ENCODE measurements at regions not wholly inside any gene's neighbourhood (a gene's known extent, or its start where the extent isn't known, plus 50 kb on each side); places are given as distances from the start of the nearest gene placed in this dataset.
"Not testable (repeated sequence)": the region's sequence is repeated elsewhere in the genome, so short reads cannot be mapped to it uniquely, and the experiment has no call there.

GRCh38 chr15:77870195-77871065 lies 207.1 kb downstream of the TBC1D2B start:
- Histone ChIP-seq H3K4me1 (ENCODE audit: control insufficient read depth, insufficient read depth, low read length) (no peaks in the 10 kb centered on the region), H3K9me3 (ENCODE audit: control insufficient read depth, insufficient read depth, low read length) (no peaks in the 10 kb centered on the region), H3K9ac (ENCODE audit: low read depth, low read length) (no peak overlapping the region), H3K27me3 (ENCODE audit: control insufficient read depth, insufficient read depth, low read length) (no peaks in the 10 kb centered on the region), H3K4me3 (ENCODE audit: low read depth, low read length) (no peak overlapping the region), H3K27ac (ENCODE audit: low read depth, low read length) (no peak overlapping the region), H3K36me3 (ENCODE audit: control insufficient read depth, insufficient read depth, low read length) (no peaks in the 10 kb centered on the region)

DNA sequence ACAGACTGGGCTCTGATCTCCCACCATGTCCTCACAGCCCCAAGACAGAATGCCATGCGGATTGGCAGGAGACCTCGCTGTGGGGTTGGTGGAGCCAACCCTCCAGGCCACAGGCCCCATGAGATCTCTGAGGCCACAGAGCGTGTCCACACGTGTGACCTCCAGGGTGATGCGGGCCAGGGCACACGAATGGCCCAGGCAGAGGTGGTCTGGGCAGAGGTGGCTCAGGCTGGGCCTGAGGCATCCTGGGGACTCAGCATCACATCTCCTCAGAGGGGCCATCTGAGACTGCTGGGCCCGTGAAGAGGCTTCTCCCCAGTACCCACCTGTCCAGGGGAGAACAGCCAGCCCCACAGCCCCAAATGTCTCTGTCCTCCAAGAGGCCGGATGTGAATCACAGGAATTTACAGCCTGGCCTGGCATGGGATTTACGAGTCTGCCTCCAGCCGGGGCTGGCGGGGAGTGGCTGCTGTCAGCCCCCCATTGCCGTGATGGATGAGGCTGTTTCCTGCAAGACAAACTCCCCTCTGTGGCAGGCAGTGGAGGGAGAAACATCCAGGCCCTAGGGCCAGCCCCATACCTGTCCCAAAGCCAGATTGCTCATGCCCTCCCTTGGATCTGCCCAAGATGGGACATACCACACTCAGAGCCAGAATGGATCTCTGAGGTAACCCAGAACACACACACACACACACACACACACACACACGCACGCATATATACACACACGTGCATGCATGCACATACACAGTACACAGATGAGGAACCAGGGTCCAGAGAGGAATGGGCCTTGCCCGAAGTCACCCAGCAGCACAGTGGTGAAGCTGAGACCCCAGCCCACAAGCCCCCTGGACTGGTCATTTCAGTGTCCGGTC lies 208.3 kb downstream of the TBC1D2B start:
- H3K36me3 ChIP-seq (ENCODE audit: control insufficient read depth, insufficient read depth, low read length), result no peaks in the 10 kb centered on the region
- H3K9me3 ChIP-seq (ENCODE audit: control insufficient read depth, insufficient read depth, low read length), result no peaks in the 10 kb centered on the region
- no peak overlapping the region for H3K27ac ChIP-seq (ENCODE audit: low read depth, low read length)
- H3K9ac ChIP-seq (ENCODE audit: low read depth, low read length), result no peak overlapping the region
- H3K4me1 ChIP-seq (ENCODE audit: control insufficient read depth, insufficient read depth, low read length), result no peaks in the 10 kb centered on the region
- H3K4me3 ChIP-seq (ENCODE audit: low read depth, low read length), result no peak overlapping the region
- no peaks in the 10 kb centered on the region for H3K27me3 ChIP-seq (ENCODE audit: control insufficient read depth, insufficient read depth, low read length)

GRCh38 chr15:77868048-77868629 lies 209.4 kb downstream of the TBC1D2B start:
- not testable (repeated sequence) for H3K4me1 ChIP-seq (ENCODE audit: control insufficient read depth, insufficient read depth, low read length); H3K27me3 ChIP-seq (ENCODE audit: control insufficient read depth, insufficient read depth, low read length); H3K36me3 ChIP-seq (ENCODE audit: control insufficient read depth, insufficient read depth, low read length); H3K9ac ChIP-seq (ENCODE audit: low read depth, low read length); H3K9me3 ChIP-seq (ENCODE audit: control insufficient read depth, insufficient read depth, low read length); H3K27ac ChIP-seq (ENCODE audit: low read depth, low read length); H3K4me3 ChIP-seq (ENCODE audit: low read depth, low read length)

DNA sequence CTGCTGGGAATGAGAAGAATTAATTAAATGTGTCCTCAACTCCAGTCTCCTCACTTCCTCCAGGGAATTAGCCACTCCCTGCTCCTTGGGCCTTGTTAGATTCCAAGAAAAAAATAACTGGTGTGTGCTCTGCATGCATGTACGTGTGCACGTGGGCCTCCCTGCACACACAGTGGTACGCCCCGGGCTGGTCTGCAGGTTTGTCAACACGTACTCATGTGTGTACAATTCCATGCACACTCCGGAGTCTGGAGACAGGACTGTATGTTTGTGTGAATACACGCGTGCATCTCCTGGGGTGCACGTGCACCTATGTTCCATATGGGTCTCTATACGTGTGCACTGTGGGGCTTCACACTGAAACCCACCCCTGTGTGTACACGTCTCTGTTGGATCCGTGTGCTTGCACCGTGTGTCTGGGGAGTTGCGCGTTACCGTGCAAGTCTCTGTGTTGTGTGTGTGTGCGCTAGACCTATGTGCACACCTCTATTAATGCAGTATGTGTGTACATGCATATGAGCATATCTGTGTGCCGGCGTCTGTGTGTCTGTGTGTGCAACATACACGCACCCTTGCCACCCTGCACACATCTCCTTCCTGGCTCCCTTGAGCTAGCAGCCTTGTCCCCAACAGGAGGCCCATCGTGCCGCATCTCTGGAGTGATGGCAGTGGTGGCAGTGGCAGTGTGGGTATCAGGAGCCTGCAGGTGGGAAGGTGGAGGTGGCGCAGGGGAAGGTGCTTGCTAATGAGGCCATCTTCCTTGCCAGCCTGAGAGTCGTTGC lies 210.1 kb downstream of the TBC1D2B start:
- H3K9me3 ChIP-seq (ENCODE audit: control insufficient read depth, insufficient read depth, low read length), result no peaks in the 10 kb centered on the region
- no peaks in the 10 kb centered on the region for H3K4me1 ChIP-seq (ENCODE audit: control insufficient read depth, insufficient read depth, low read length)
- no peak overlapping the region for H3K4me3 ChIP-seq (ENCODE audit: low read depth, low read length)
- no peak overlapping the region for H3K9ac ChIP-seq (ENCODE audit: low read depth, low read length)
- H3K36me3 ChIP-seq (ENCODE audit: control insufficient read depth, insufficient read depth, low read length), result no peaks in the 10 kb centered on the region
- no peaks in the 10 kb centered on the region for H3K27me3 ChIP-seq (ENCODE audit: control insufficient read depth, insufficient read depth, low read length)
- H3K27ac ChIP-seq (ENCODE audit: low read depth, low read length), result no peak overlapping the region

- Histone ChIP-seq H3K9ac (ENCODE audit: low read depth, low read length) (no peak overlapping the region), H3K9me3 (ENCODE audit: control insufficient read depth, insufficient read depth, low read length) (no peaks in the 10 kb centered on the region), H3K27ac (ENCODE audit: low read depth, low read length) (no peak overlapping the region), H3K4me3 (ENCODE audit: low read depth, low read length) (no peak overlapping the region), H3K27me3 (ENCODE audit: control insufficient read depth, insufficient read depth, low read length) (no peaks in the 10 kb centered on the region), H3K36me3 (ENCODE audit: control insufficient read depth, insufficient read depth, low read length) (no peaks in the 10 kb centered on the region), H3K4me1 (ENCODE audit: control insufficient read depth, insufficient read depth, low read length) (no peaks in the 10 kb centered on the region)
Observed at GRCh38 chr15:77866596-77867125, 210.8 kb downstream of the TBC1D2B start.

- Histone ChIP-seq H3K9me3 (ENCODE audit: control insufficient read depth, insufficient read depth, low read length) (no peaks in the 10 kb centered on the region), H3K4me1 (ENCODE audit: control insufficient read depth, insufficient read depth, low read length) (no peaks in the 10 kb centered on the region), H3K9ac (ENCODE audit: low read depth, low read length) (no peak overlapping the region), H3K36me3 (ENCODE audit: control insufficient read depth, insufficient read depth, low read length) (no peaks in the 10 kb centered on the region), H3K27ac (ENCODE audit: low read depth, low read length) (no peak overlapping the region), H3K27me3 (ENCODE audit: control insufficient read depth, insufficient read depth, low read length) (no peaks in the 10 kb centered on the region), H3K4me3 (ENCODE audit: low read depth, low read length) (no peak overlapping the region)
Observed at GRCh38 chr15:77866186-77866585, 211.3 kb downstream of the TBC1D2B start.

DNA sequence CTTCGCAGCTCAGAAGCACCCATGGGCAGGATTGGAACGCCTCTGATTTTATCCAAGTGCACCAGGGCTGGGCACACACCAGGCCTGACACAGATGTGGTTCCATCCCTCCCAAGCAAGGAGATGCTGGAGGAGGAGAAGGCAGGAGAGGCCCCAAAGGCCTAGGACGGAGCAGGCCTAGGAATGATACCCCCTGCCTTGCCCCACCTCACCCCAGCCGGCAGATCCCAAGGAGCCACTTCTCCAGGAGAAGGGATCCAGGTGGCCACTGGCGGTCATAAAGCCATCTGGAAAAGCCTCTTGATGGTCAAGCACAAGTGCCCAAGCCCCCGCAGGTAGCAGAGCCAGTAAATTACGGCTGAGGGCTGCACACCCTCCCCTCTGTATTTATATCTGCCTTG lies 211.8 kb downstream of the TBC1D2B start:
- H3K27ac ChIP-seq (ENCODE audit: low read depth, low read length), result no peak overlapping the region
- H3K9me3 ChIP-seq (ENCODE audit: control insufficient read depth, insufficient read depth, low read length), result no peaks in the 10 kb centered on the region
- no peaks in the 10 kb centered on the region for H3K4me1 ChIP-seq (ENCODE audit: control insufficient read depth, insufficient read depth, low read length)
- no peak overlapping the region for H3K9ac ChIP-seq (ENCODE audit: low read depth, low read length)
- no peaks in the 10 kb centered on the region for H3K36me3 ChIP-seq (ENCODE audit: control insufficient read depth, insufficient read depth, low read length)
- H3K4me3 ChIP-seq (ENCODE audit: low read depth, low read length), result no peak overlapping the region
- H3K27me3 ChIP-seq (ENCODE audit: control insufficient read depth, insufficient read depth, low read length), result no peaks in the 10 kb centered on the region

- Histone ChIP-seq H3K27ac (ENCODE audit: low read depth, low read length) (no peak overlapping the region), H3K27me3 (ENCODE audit: control insufficient read depth, insufficient read depth, low read length) (no peaks in the 10 kb centered on the region), H3K4me1 (ENCODE audit: control insufficient read depth, insufficient read depth, low read length) (no peaks in the 10 kb centered on the region), H3K9ac (ENCODE audit: low read depth, low read length) (no peak overlapping the region), H3K4me3 (ENCODE audit: low read depth, low read length) (no peak overlapping the region), H3K36me3 (ENCODE audit: control insufficient read depth, insufficient read depth, low read length) (no peaks in the 10 kb centered on the region), H3K9me3 (ENCODE audit: control insufficient read depth, insufficient read depth, low read length) (no peaks in the 10 kb centered on the region)
Observed at GRCh38 chr15:77865106-77865610, 212.4 kb downstream of the TBC1D2B start.

GRCh38 chr15:77864211-77865105 lies 213.1 kb downstream of the TBC1D2B start:
- Histone ChIP-seq H3K4me1 (ENCODE audit: control insufficient read depth, insufficient read depth, low read length) (no peaks in the 10 kb centered on the region; the same call in 1 of the 2 replicates), H3K36me3 (ENCODE audit: control insufficient read depth, insufficient read depth, low read length) (no peaks in the 10 kb centered on the region), H3K27ac (ENCODE audit: low read depth, low read length) (no peak overlapping the region), H3K27me3 (ENCODE audit: control insufficient read depth, insufficient read depth, low read length) (no peaks in the 10 kb centered on the region), H3K4me3 (ENCODE audit: low read depth, low read length) (no peak overlapping the region), H3K9me3 (ENCODE audit: control insufficient read depth, insufficient read depth, low read length) (no peaks in the 10 kb centered on the region), H3K9ac (ENCODE audit: low read depth, low read length) (no peak overlapping the region)

Measured in HUES48 (cell line).